IgD-negative memory B cell (primary cell): ENCODE measurements at regions not wholly inside any gene's neighbourhood (a gene's known extent, or its start where the extent isn't known, plus 50 kb on each side); places are given as distances from the start of the nearest gene placed in this dataset.
A peak's percentile ranks its signal among the peaks of the same experiment; 100 is the strongest.

Source experiments
- H3K27ac Mint-ChIP-seq, 3 donors: one replicate each; pipeline ENCODE4 v1.8.0; 2020 to 2022; ENCODE audit warnings: mild to moderate bottlenecking in 3 of 3, mixed read lengths in 3 of 3, moderate library complexity in 1 of 3
- H3K27me3 Mint-ChIP-seq: one replicate; pipeline ENCODE4 v1.8.0; 2021; ENCODE audit warnings: mixed read lengths
- H3K36me3 Mint-ChIP-seq: one replicate; pipeline ENCODE4 v1.8.0; 2020; ENCODE audit warnings: mild to moderate bottlenecking, mixed read lengths
- H3K4me1 Mint-ChIP-seq, 3 donors: one replicate each; pipeline ENCODE4 v1.8.0; 2020 to 2022; ENCODE audit warnings: mixed read lengths in 3 of 3, mild to moderate bottlenecking in 1 of 3
- H3K4me3 Mint-ChIP-seq, 4 donors: one replicate each; pipeline ENCODE4 v1.8.0; 2020 to 2022; ENCODE audit warnings: mild to moderate bottlenecking in 4 of 4, mixed read lengths in 4 of 4, moderate library complexity in 3 of 4
- H3K9me3 Mint-ChIP-seq, 3 donors: one replicate each; pipeline ENCODE4 v1.8.0; 2020 to 2021; ENCODE audit warnings: mixed read lengths in 3 of 3, mild to moderate bottlenecking in 1 of 3

- H3K9me3 Mint-ChIP-seq: peaks cover 0 to 1% (median 0%) of the 10 kb centered on the region in 3 donors
- no peaks in the 10 kb centered on the region for H3K36me3 Mint-ChIP-seq
- peaks cover 1% of the 10 kb centered on the region for H3K27me3 Mint-ChIP-seq
- no peak overlapping the region for H3K27ac Mint-ChIP-seq
- H3K4me3 Mint-ChIP-seq: no peak overlapping the region
- H3K4me1 Mint-ChIP-seq: no peaks in the 10 kb centered on the region
Observed at GRCh38 chr11:131203040-131203439, 167.4 kb upstream of the NTM start.

- peaks cover 0 to 1% (median 0%) of the 10 kb centered on the region in 3 donors for H3K9me3 Mint-ChIP-seq
- H3K4me1 Mint-ChIP-seq: no peaks in the 10 kb centered on the region
- no peak overlapping the region for H3K27ac Mint-ChIP-seq
- no peaks in the 10 kb centered on the region for H3K27me3 Mint-ChIP-seq
- no peak overlapping the region for H3K4me3 Mint-ChIP-seq
- H3K36me3 Mint-ChIP-seq: no peaks in the 10 kb centered on the region
Observed at GRCh38 chr11:131204282-131204681, 166.1 kb upstream of the NTM start.

- Mint-ChIP-seq H3K27ac (no peak overlapping the region), H3K9me3 (peaks cover 0 to 1% (median 0%) of the 10 kb centered on the region in 3 donors), H3K36me3 (no peaks in the 10 kb centered on the region), H3K4me3 (no peak overlapping the region), H3K4me1 (no peaks in the 10 kb centered on the region), H3K27me3 (no peaks in the 10 kb centered on the region)
Observed at GRCh38 chr11:131204765-131205380, 165.5 kb upstream of the NTM start.

GRCh38 chr11:131206671-131207070 is 163.7 kb upstream of the NTM start:
- Mint-ChIP-seq H3K27ac (no peak overlapping the region), H3K4me1 (no peaks in the 10 kb centered on the region), H3K4me3 (no peak overlapping the region), H3K36me3 (no peaks in the 10 kb centered on the region), H3K27me3 (no peaks in the 10 kb centered on the region), H3K9me3 (peaks cover 1 to 4% (median 3%) of the 10 kb centered on the region in 3 donors)

GRCh38 chr11:131207901-131208300 is 162.5 kb upstream of the NTM start:
- Mint-ChIP-seq H3K27me3 (no peaks in the 10 kb centered on the region), H3K27ac (no peak overlapping the region), H3K9me3 (peaks cover 1 to 7% (median 4%) of the 10 kb centered on the region in 3 donors), H3K4me3 (no peak overlapping the region), H3K36me3 (no peaks in the 10 kb centered on the region), H3K4me1 (no peaks in the 10 kb centered on the region)

- peaks cover 4 to 6% (median 4%) of the 10 kb centered on the region in 3 donors for H3K9me3 Mint-ChIP-seq
- no peak overlapping the region for H3K4me3 Mint-ChIP-seq
- H3K4me1 Mint-ChIP-seq: peaks cover 0 to 3% (median 0%) of the 10 kb centered on the region in 3 donors
- H3K27ac Mint-ChIP-seq: no peak overlapping the region
- H3K36me3 Mint-ChIP-seq: no peaks in the 10 kb centered on the region
- H3K27me3 Mint-ChIP-seq: no peaks in the 10 kb centered on the region
Observed at GRCh38 chr11:131217313-131218310, 152.8 kb upstream of the NTM start.

GRCh38 chr11:131218542-131218941 is 151.9 kb upstream of the NTM start:
- H3K27me3 Mint-ChIP-seq: no peaks in the 10 kb centered on the region
- peak overlapping the region in 1 of 3 donors; percentile 10 for H3K27ac Mint-ChIP-seq
- H3K36me3 Mint-ChIP-seq: no peaks in the 10 kb centered on the region
- no peak overlapping the region for H3K4me3 Mint-ChIP-seq
- peaks cover 0 to 3% (median 0%) of the 10 kb centered on the region in 3 donors for H3K4me1 Mint-ChIP-seq
- peaks cover 4 to 6% (median 4%) of the 10 kb centered on the region in 3 donors for H3K9me3 Mint-ChIP-seq

- H3K4me1 Mint-ChIP-seq: peaks cover 0 to 3% (median 0%) of the 10 kb centered on the region in 3 donors
- peaks cover 2% of the 10 kb centered on the region for H3K27me3 Mint-ChIP-seq
- H3K4me3 Mint-ChIP-seq: no peak overlapping the region
- peaks cover 2% of the 10 kb centered on the region for H3K36me3 Mint-ChIP-seq
- peaks cover 3 to 6% (median 4%) of the 10 kb centered on the region in 3 donors for H3K9me3 Mint-ChIP-seq
- no peak overlapping the region for H3K27ac Mint-ChIP-seq
Observed at GRCh38 chr11:131219646-131220045, 150.8 kb upstream of the NTM start.

- H3K9me3 Mint-ChIP-seq: peaks cover 3 to 10% (median 6%) of the 10 kb centered on the region in 3 donors
- no peak overlapping the region for H3K4me3 Mint-ChIP-seq
- H3K27ac Mint-ChIP-seq: no peak overlapping the region
- H3K4me1 Mint-ChIP-seq: peaks cover 0 to 3% (median 0%) of the 10 kb centered on the region in 3 donors
- peaks cover 2% of the 10 kb centered on the region for H3K27me3 Mint-ChIP-seq
- H3K36me3 Mint-ChIP-seq: peaks cover 3% of the 10 kb centered on the region
Observed at GRCh38 chr11:131223198-131223991, 147.0 kb upstream of the NTM start.

- H3K4me3 Mint-ChIP-seq: no peak overlapping the region
- no peaks in the 10 kb centered on the region for H3K4me1 Mint-ChIP-seq
- no peak overlapping the region for H3K27ac Mint-ChIP-seq
- H3K27me3 Mint-ChIP-seq: peaks cover 2% of the 10 kb centered on the region
- H3K9me3 Mint-ChIP-seq: peaks cover 0 to 5% (median 2%) of the 10 kb centered on the region in 3 donors
- H3K36me3 Mint-ChIP-seq: peaks cover 3% of the 10 kb centered on the region
Observed at GRCh38 chr11:131228378-131228777, 142.0 kb upstream of the NTM start.

- Mint-ChIP-seq H3K27ac (no peak overlapping the region), H3K4me1 (no peaks in the 10 kb centered on the region), H3K27me3 (peaks cover 2% of the 10 kb centered on the region), H3K36me3 (peaks cover 3% of the 10 kb centered on the region), H3K4me3 (no peak overlapping the region), H3K9me3 (peaks cover 0 to 5% (median 2%) of the 10 kb centered on the region in 3 donors)
Observed at GRCh38 chr11:131229221-131229620, 141.2 kb upstream of the NTM start.

- H3K27me3 Mint-ChIP-seq: no peaks in the 10 kb centered on the region
- H3K9me3 Mint-ChIP-seq: no peaks in the 10 kb centered on the region
- no peaks in the 10 kb centered on the region for H3K4me1 Mint-ChIP-seq
- no peak overlapping the region for H3K27ac Mint-ChIP-seq
- no peaks in the 10 kb centered on the region for H3K36me3 Mint-ChIP-seq
- H3K4me3 Mint-ChIP-seq: no peak overlapping the region
Observed at GRCh38 chr11:131231317-131231940, 139.0 kb upstream of the NTM start.

GRCh38 chr11:131232261-131232660 is 138.2 kb upstream of the NTM start:
- no peaks in the 10 kb centered on the region for H3K4me1 Mint-ChIP-seq
- H3K27ac Mint-ChIP-seq: peak overlapping the region in 1 of 3 donors; percentile 92
- no peaks in the 10 kb centered on the region for H3K36me3 Mint-ChIP-seq
- H3K27me3 Mint-ChIP-seq: no peaks in the 10 kb centered on the region
- no peak overlapping the region for H3K4me3 Mint-ChIP-seq
- H3K9me3 Mint-ChIP-seq: no peaks in the 10 kb centered on the region

GRCh38 chr11:131234221-131234620 is 136.2 kb upstream of the NTM start:
- Mint-ChIP-seq H3K27ac (no peak overlapping the region), H3K9me3 (peaks cover 0 to 2% (median 0%) of the 10 kb centered on the region in 3 donors), H3K4me3 (no peak overlapping the region), H3K27me3 (no peaks in the 10 kb centered on the region), H3K4me1 (no peaks in the 10 kb centered on the region), H3K36me3 (no peaks in the 10 kb centered on the region)
